ENCODE measurements at regions not wholly inside any gene's neighbourhood (a gene's known extent, or its start where the extent isn't known, plus 50 kb on each side); places are given as distances from the start of the nearest gene placed in this dataset.

- Histone ChIP-seq H3K9me2 (ENCODE audit: insufficient read depth, low read length) (no peaks in the 10 kb centered on the region), H4K20me1 (ENCODE audit: insufficient read depth) (no peaks in the 10 kb centered on the region), H2AFZ (ENCODE audit: low read depth, low read length) (no peak overlapping the region), H3K9ac (ENCODE audit: low read length) (no peak overlapping the region), H3K79me2 (replicated peaks; ENCODE audit: insufficient read depth, low read length) (no peaks in the 10 kb centered on the region), H3F3A (ENCODE audit: insufficient read depth, low read length, poor library complexity, severe bottlenecking) (no peaks in the 10 kb centered on the region), H3K4me2 (ENCODE audit: low read length) (no peak overlapping the region), H3K27ac (ENCODE audit: low read length) (no peak overlapping the region), H3K27me3 (ENCODE audit: insufficient read depth, low read depth, low read length) (no peaks in the 10 kb centered on the region), H3K4me3 (ENCODE audit: low read length) (no peak overlapping the region), H3K9me3 (ENCODE audit: low read length) (peaks cover 3% of the 10 kb centered on the region), H3K36me3 (ENCODE audit: insufficient read depth, low read length) (no peaks in the 10 kb centered on the region)
- no peak for TF ChIP-seq TAF1 (IDR thresholded peaks at IDR 0.05; ENCODE audit: low read depth)
- TF ChIP-seq MXI1 (conservative IDR thresholded peaks at IDR 0.05; ENCODE audit: poor library complexity, severe bottlenecking), result no peak
- no peak for TF ChIP-seq SMC3 (conservative IDR thresholded peaks at IDR 0.05; ENCODE audit: poor library complexity)
- TF ChIP-seq RAD21 (conservative IDR thresholded peaks at IDR 0.05), result no peak
- no peak for TF ChIP-seq POLR2AphosphoS5 (IDR thresholded peaks at IDR 0.05)
- no peak for TF ChIP-seq EP300 (conservative IDR thresholded peaks at IDR 0.05; ENCODE audit: poor library complexity, severe bottlenecking)
- TF ChIP-seq EZH2 (IDR thresholded peaks at IDR 0.05; ENCODE audit: borderline replicate concordance, insufficient read depth, low read length, poor library complexity, severe bottlenecking), result no peak
- no peak for TF ChIP-seq CTCF (IDR thresholded peaks at IDR 0.05; ENCODE audit: poor library complexity, severe bottlenecking)
- TF ChIP-seq REST (IDR thresholded peaks at IDR 0.05; ENCODE audit: borderline replicate concordance), result no peak
Measured at GRCh38 chr14:89743828-89744227, 210.7 kb downstream of the EFCAB11 start.

GRCh38 chr14:89740241-89740640, 214.3 kb downstream of the EFCAB11 start:
- H3K79me2 ChIP-seq (replicated peaks; ENCODE audit: insufficient read depth, low read length), result no peaks in the 10 kb centered on the region
- H4K20me1 ChIP-seq (ENCODE audit: insufficient read depth), result no peaks in the 10 kb centered on the region
- H3K27ac ChIP-seq (ENCODE audit: low read length), result no peak overlapping the region
- H3K9me2 ChIP-seq (ENCODE audit: insufficient read depth, low read length), result no peaks in the 10 kb centered on the region
- H3K9me3 ChIP-seq (ENCODE audit: low read length), result peaks cover 3% of the 10 kb centered on the region
- TF ChIP-seq SMC3 (conservative IDR thresholded peaks at IDR 0.05; ENCODE audit: poor library complexity), result no peak
- TF ChIP-seq REST (IDR thresholded peaks at IDR 0.05; ENCODE audit: borderline replicate concordance), result no peak
- no peak for TF ChIP-seq RAD21 (conservative IDR thresholded peaks at IDR 0.05)
- no peak for TF ChIP-seq POLR2AphosphoS5 (IDR thresholded peaks at IDR 0.05)
- no peak for TF ChIP-seq CTCF (IDR thresholded peaks at IDR 0.05; ENCODE audit: poor library complexity, severe bottlenecking)
- no peak for TF ChIP-seq MXI1 (conservative IDR thresholded peaks at IDR 0.05; ENCODE audit: poor library complexity, severe bottlenecking)
- H3K4me2 ChIP-seq (ENCODE audit: low read length), result no peak overlapping the region
- H3F3A ChIP-seq (ENCODE audit: insufficient read depth, low read length, poor library complexity, severe bottlenecking), result no peaks in the 10 kb centered on the region
- no peak overlapping the region for H3K9ac ChIP-seq (ENCODE audit: low read length)
- H3K4me3 ChIP-seq (ENCODE audit: low read length), result no peak overlapping the region
- H3K36me3 ChIP-seq (ENCODE audit: insufficient read depth, low read length), result no peaks in the 10 kb centered on the region
- no peak overlapping the region for H2AFZ ChIP-seq (ENCODE audit: low read depth, low read length)
- no peaks in the 10 kb centered on the region for H3K27me3 ChIP-seq (ENCODE audit: insufficient read depth, low read depth, low read length)

Measured in neural cell (in vitro differentiated cells).